Activated CD8-positive, alpha-beta memory T cell treated with anti-CD3 and anti-CD28 coated beads for 4 hours (primary cell): ENCODE measurements at regions not wholly inside any gene's neighbourhood (a gene's known extent, or its start where the extent isn't known, plus 50 kb on each side); places are given as distances from the start of the nearest gene placed in this dataset.
"Not testable (repeated sequence)": the region's sequence is repeated elsewhere in the genome, so short reads cannot be mapped to it uniquely, and the experiment has no call there.

ENCODE experiments used
- DNase-seq, 2 donors: peaks; one replicate each; pipeline ENCODE4 v3.0.0-alpha.2; 2020; ENCODE audit warnings: low read depth in 2 of 2

- DNase-seq = not testable (repeated sequence)
Observed at GRCh38 chr5:177664737-177665136, 64.8 kb downstream of the B4GALT7 start.

- DNase-seq = not testable (repeated sequence)
Observed at GRCh38 chr5:177665172-177665571, 65.2 kb downstream of the B4GALT7 start.

- DNase-seq = not testable (repeated sequence)
Observed at GRCh38 chr5:177665960-177666359, 66.0 kb downstream of the B4GALT7 start.

- DNase-seq = not testable (repeated sequence)
Observed at GRCh38 chr5:177671035-177671754, 71.3 kb downstream of the B4GALT7 start.

- peak; percentile 58 for DNase-seq
Observed at GRCh38 chr5:177671755-177672690, 72.1 kb downstream of the B4GALT7 start.
